Panc1 (cell line): ENCODE measurements at regions not wholly inside any gene's neighbourhood (a gene's known extent, or its start where the extent isn't known, plus 50 kb on each side); places are given as distances from the start of the nearest gene placed in this dataset.

Experiments
- ATAC-seq: fragments of 200-7000 bp; cut with Tn5 transposase; 2 replicates; pipeline ENCODE4 v1.9.1; 2020; ENCODE audit warnings: mild to moderate bottlenecking, moderate library complexity
- BruUV-seq: library from RNA; stranded (reverse); fragments of 400-500 nt; replicated peaks from 2 replicates; lab custom pipeline; 2021; lab: Mats Ljungman, UMichigan
- CTCF ChIA-PET: fragments of 300-600 bp; sonication (Branson Sonifier 250); formaldehyde crosslinking; loops from one replicate; lab custom pipeline; 2022; ENCODE audit warnings: antibody characterized with exemption; lab: Charles Lee
- POLR2A ChIA-PET: fragments of 300-600 bp; sonication (Branson Sonifier 250); formaldehyde crosslinking; loops from one replicate; lab custom pipeline; 2022; ENCODE audit warnings: antibody characterized with exemption; lab: Charles Lee
- DNase-seq: peaks from one replicate; pipeline ENCODE4 v3.0.0-alpha.2; 2010; ENCODE audit warnings: low read depth, low spot score
- H3K27ac ChIP-seq: 2 replicates; pipeline ENCODE4 v1.5.1; 2011; ENCODE audit warnings: mild to moderate bottlenecking, low read length, inconsistent platforms
- H3K27me3 ChIP-seq: fragments of 200-500 bp; sonication (Bioruptor generic); 2 replicates; pipeline ENCODE4 v1.6.0; 2014; ENCODE audit warnings: low read length, inconsistent platforms; ENCODE audit not compliant: control insufficient read depth, insufficient read depth
- H3K36me3 ChIP-seq: fragments of 200-500 bp; sonication (Bioruptor generic); 2 replicates; pipeline ENCODE4 v1.5.1; 2014; ENCODE audit warnings: inconsistent platforms, mild to moderate bottlenecking, low read length, moderate library complexity; ENCODE audit not compliant: control insufficient read depth, insufficient read depth
- H3K4me1 ChIP-seq: 2 replicates; pipeline ENCODE4 v1.5.1; 2011; ENCODE audit warnings: inconsistent platforms, mild to moderate bottlenecking, low read length, moderate library complexity; ENCODE audit not compliant: control insufficient read depth, insufficient read depth
- H3K4me3 ChIP-seq, 2 experiments: 2 replicates each; pipeline ENCODE4 v1.5.1; 2011 to 2012; ENCODE audit warnings: low read depth in 2 of 2, low read length in 2 of 2, mild to moderate bottlenecking in 2 of 2, inconsistent platforms in 1 of 2, moderate library complexity in 1 of 2
- H3K9me3 ChIP-seq: fragments of 200-500 bp; sonication (Bioruptor generic); 2 replicates; pipeline ENCODE4 v1.5.1; 2014; ENCODE audit warnings: low read depth, mild to moderate bottlenecking, inconsistent platforms, low read length, moderate library complexity; ENCODE audit not compliant: control insufficient read depth, insufficient read depth
- CTCF ChIP-seq: fragments of 450-650 bp; IDR thresholded peaks from 2 replicates; pipeline ENCODE4 v1.5.1; 2017; ENCODE audit warnings: mild to moderate bottlenecking
- POLR2AphosphoS5 ChIP-seq: IDR thresholded peaks from 2 replicates; pipeline ENCODE4 v1.6.1; 2012; ENCODE audit warnings: mild to moderate bottlenecking, low read depth, low read length, moderate library complexity
- REST ChIP-seq, 2 experiments: IDR thresholded peaks; 2 replicates each; pipeline ENCODE4 v1.6.1; 2011 to 2012; ENCODE audit warnings: low read depth in 2 of 2, control low read depth in 1 of 2, low read length in 1 of 2, mild to moderate bottlenecking in 1 of 2, moderate library complexity in 1 of 2; ENCODE audit not compliant: insufficient read depth in 1 of 2
- SIN3A ChIP-seq: IDR thresholded peaks from 2 replicates; pipeline ENCODE4 v1.6.1; 2012; ENCODE audit warnings: low read depth, mild to moderate bottlenecking, low read length, moderate library complexity, borderline replicate concordance; ENCODE audit not compliant: insufficient read depth
- TCF7L2 ChIP-seq: IDR thresholded peaks from 2 replicates; pipeline ENCODE4 v1.6.1; 2011; ENCODE audit warnings: mild to moderate bottlenecking, low read depth, low read length, inconsistent platforms
- in situ Hi-C: cut with HindIII; loops from 2 replicates; pipeline ENCODE4 v1.10.0; 2016; ENCODE audit warnings: low sequenced_read_pairs, low pct_unique_long_range_greater_than_20kb
- intact Hi-C: fragments of 100-400 bp; cut with micrococcal nuclease; formaldehyde crosslinking; loops from one replicate; pipeline ENCODE4 v1.10.0; 2022; ENCODE audit not compliant: unreplicated experiment

GRCh38 chr3:175913286-175913685, 1054.2 kb downstream of the NAALADL2 start:
- Histone ChIP-seq H3K9me3 (no peaks in the 10 kb centered on the region; the same call in 1 of the 2 replicates), H3K27me3 (no peaks in the 10 kb centered on the region), H3K4me1 (no peaks in the 10 kb centered on the region), H3K36me3 (no peaks in the 10 kb centered on the region), H3K27ac (no peak overlapping the region), H3K4me3 (no peak overlapping the region)
- no TSS peak for BruUV-seq
- intact Hi-C loops (no loop called here), in situ Hi-C loops (no loop called here)
- ChIA-PET CTCF (no interaction called here), POLR2A (no interaction called here)
- DNase-seq (no peak), ATAC-seq (no peak)
- TF ChIP-seq CTCF (no peak), SIN3A (no peak)

GRCh38 chr3:175911937-175912336, 1052.8 kb downstream of the NAALADL2 start:
- DNase-seq (no peak), ATAC-seq (no peak)
- no peaks in the 10 kb centered on the region for H3K36me3 ChIP-seq
- no TSS peak for BruUV-seq
- H3K9me3 ChIP-seq, result no peaks in the 10 kb centered on the region
- POLR2A ChIA-PET, result no interaction called here
- no peaks in the 10 kb centered on the region for H3K27me3 ChIP-seq
- TF ChIP-seq CTCF (no peak), TCF7L2 (no peak), SIN3A (no peak), POLR2AphosphoS5 (no peak), REST (IDR thresholded peaks at IDR 0.05; ENCODE audit: insufficient read depth in 1 of 2, low read depth in 2 of 2, low read length in 1 of 2) (no peak)
- in situ Hi-C loops, result no loop called here
- H3K4me3 ChIP-seq, result no peak overlapping the region
- H3K27ac ChIP-seq, result no peak overlapping the region
- intact Hi-C loops, result no loop called here
- CTCF ChIA-PET, result interaction anchor here (0.6 kb wide), 1 partner anchor 594 kb away, joined by 6 read pairs; no protein-coding TSS in a partner anchor
- H3K4me1 ChIP-seq, result no peaks in the 10 kb centered on the region

GRCh38 chr3:175902226-175902625, 1043.1 kb downstream of the NAALADL2 start:
- DNase-seq, result no peak
- no peaks in the 10 kb centered on the region for H3K27me3 ChIP-seq
- H3K27ac ChIP-seq, result no peak overlapping the region
- H3K4me3 ChIP-seq, result no peak overlapping the region
- in situ Hi-C loops, result no loop called here
- no peaks in the 10 kb centered on the region for H3K36me3 ChIP-seq
- H3K9me3 ChIP-seq, result no peaks in the 10 kb centered on the region
- POLR2A ChIA-PET, result no interaction called here
- no peak for TF ChIP-seq POLR2AphosphoS5
- TF ChIP-seq SIN3A, result no peak
- TF ChIP-seq CTCF, result no peak
- no peak for TF ChIP-seq REST (IDR thresholded peaks at IDR 0.05; ENCODE audit: insufficient read depth in 1 of 2, low read depth in 2 of 2, low read length in 1 of 2)
- BruUV-seq, result no TSS peak
- CTCF ChIA-PET, result no interaction called here
- intact Hi-C loops, result no loop called here
- ATAC-seq, result no peak
- H3K4me1 ChIP-seq, result no peaks in the 10 kb centered on the region
